ENCODE measurements at regions not wholly inside any gene's neighbourhood (a gene's known extent, or its start where the extent isn't known, plus 50 kb on each side); places are given as distances from the start of the nearest gene placed in this dataset.

GRCh38 chr1:36743286-36744005, 260.7 kb upstream of the CSF3R start:
- no peaks in the 10 kb centered on the region for H3K9me3 Mint-ChIP-seq
- H3K4me1 Mint-ChIP-seq (ENCODE audit: low read depth): no peaks in the 10 kb centered on the region
- H3K27ac Mint-ChIP-seq: no peak overlapping the region
- DNase-seq (no peak), ATAC-seq (replicated peaks in 1 of 2) (no peak)
- no peak overlapping the region for H3K4me3 Mint-ChIP-seq
- H3K36me3 Mint-ChIP-seq (ENCODE audit: insufficient read depth in 2 of 2): no peaks in the 10 kb centered on the region
- H3K27me3 Mint-ChIP-seq (ENCODE audit: low read depth): peaks cover 6% of the 10 kb centered on the region

GRCh38 chr1:36741066-36741465, 258.4 kb upstream of the CSF3R start:
- Mint-ChIP-seq H3K4me1 (ENCODE audit: low read depth) (no peaks in the 10 kb centered on the region), H3K4me3 (no peak overlapping the region), H3K9me3 (no peaks in the 10 kb centered on the region), H3K27ac (no peak overlapping the region), H3K27me3 (ENCODE audit: low read depth) (peaks cover 27% of the 10 kb centered on the region), H3K36me3 (ENCODE audit: insufficient read depth in 2 of 2) (no peaks in the 10 kb centered on the region)
- ATAC-seq (replicated peaks in 1 of 2) (no peak), DNase-seq (no peak)

- Mint-ChIP-seq H3K4me3 (no peak overlapping the region), H3K4me1 (ENCODE audit: low read depth) (no peaks in the 10 kb centered on the region), H3K27me3 (ENCODE audit: low read depth) (peaks cover 33% of the 10 kb centered on the region), H3K36me3 (ENCODE audit: insufficient read depth in 2 of 2) (no peaks in the 10 kb centered on the region), H3K9me3 (no peaks in the 10 kb centered on the region), H3K27ac (no peak overlapping the region)
- ATAC-seq (replicated peaks in 1 of 2) (no peak), DNase-seq (no peak)
Measured at GRCh38 chr1:36740446-36740845, 257.7 kb upstream of the CSF3R start.

DNA sequence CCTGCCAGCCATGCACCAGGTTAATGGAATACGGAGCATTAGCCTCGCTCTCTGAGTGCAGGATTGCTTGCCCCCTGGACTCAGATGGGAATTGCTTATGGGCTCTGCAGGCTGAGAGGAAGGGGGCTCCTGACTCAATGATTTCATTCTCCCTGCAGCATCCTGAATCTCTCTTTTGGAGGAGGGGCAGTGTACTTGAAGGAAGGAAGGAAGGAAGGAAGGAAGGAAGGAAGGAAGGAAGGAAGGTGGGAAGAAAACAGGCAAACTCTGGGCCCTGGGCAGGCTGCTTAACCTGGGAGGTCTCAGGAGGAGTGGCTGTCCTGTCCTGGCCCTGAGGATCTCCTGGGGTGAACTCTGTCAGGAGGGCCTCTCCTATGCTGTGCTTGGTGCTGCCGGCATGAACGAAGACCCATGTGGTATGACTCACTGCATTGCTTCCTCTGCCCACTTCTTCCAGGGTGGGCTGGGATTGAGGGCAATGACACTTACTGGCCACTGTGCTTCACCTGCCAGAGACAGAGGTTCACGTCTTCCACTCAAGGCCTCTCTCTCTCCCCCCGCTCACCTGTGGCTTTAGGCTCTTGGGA, 257.1 kb upstream of the CSF3R start:
- Mint-ChIP-seq H3K27ac (no peak overlapping the region), H3K36me3 (ENCODE audit: insufficient read depth in 2 of 2) (no peaks in the 10 kb centered on the region), H3K4me3 (no peak overlapping the region), H3K4me1 (ENCODE audit: low read depth) (no peaks in the 10 kb centered on the region), H3K27me3 (ENCODE audit: low read depth) (peaks cover 39% of the 10 kb centered on the region), H3K9me3 (no peaks in the 10 kb centered on the region)
- DNase-seq: no peak
- no peak for ATAC-seq (replicated peaks in 1 of 2)

DNA sequence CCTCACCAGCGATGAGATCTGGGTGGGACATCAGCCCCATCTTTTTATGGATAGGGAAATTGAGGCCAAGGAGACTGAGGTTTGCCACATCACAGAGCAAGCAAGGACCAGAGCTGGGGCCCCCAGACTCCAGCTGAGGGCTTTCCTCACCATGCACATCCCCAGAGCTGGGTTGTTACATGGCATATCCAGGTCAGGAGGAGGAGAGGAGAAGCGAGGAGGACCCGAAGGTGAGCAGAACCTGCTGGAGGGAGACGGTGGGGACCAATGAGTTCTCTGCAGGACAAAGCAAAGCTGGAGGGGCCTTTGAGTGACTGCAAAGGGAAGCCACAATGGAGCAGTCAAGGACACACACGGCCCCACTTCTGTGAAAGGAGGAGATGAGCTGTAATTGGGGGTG, 255.5 kb upstream of the CSF3R start:
- Mint-ChIP-seq H3K36me3 (ENCODE audit: insufficient read depth in 2 of 2) (no peaks in the 10 kb centered on the region), H3K27ac (no peak overlapping the region), H3K9me3 (no peaks in the 10 kb centered on the region), H3K4me1 (ENCODE audit: low read depth) (no peaks in the 10 kb centered on the region), H3K27me3 (ENCODE audit: low read depth) (peaks cover 47% of the 10 kb centered on the region), H3K4me3 (no peak overlapping the region)
- ATAC-seq (replicated peaks in 1 of 2) (no peak), DNase-seq (no peak)

DNA sequence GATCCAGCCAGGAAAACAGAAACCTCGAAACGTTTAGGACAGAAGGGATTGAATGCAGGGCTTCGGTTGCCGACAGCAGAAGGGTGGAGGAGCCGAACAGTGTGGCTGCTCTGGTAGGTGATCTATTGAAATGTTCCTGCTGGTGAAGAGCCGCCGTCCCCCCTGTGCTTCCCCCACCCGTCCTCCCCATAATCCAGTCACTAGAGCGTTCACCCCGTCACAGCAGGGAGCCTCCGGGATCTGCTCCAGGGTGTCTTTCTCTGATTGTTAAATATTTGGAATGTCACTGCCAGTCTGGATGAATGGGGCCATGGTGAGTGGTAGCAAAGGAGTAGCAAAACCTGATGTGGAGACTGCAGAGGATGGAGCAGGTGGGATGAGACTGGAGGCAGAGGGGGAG, 255.1 kb upstream of the CSF3R start:
- Mint-ChIP-seq H3K36me3 (ENCODE audit: insufficient read depth in 2 of 2) (no peaks in the 10 kb centered on the region), H3K27me3 (ENCODE audit: low read depth) (peaks cover 51% of the 10 kb centered on the region), H3K27ac (no peak overlapping the region), H3K9me3 (no peaks in the 10 kb centered on the region), H3K4me3 (no peak overlapping the region), H3K4me1 (ENCODE audit: low read depth) (no peaks in the 10 kb centered on the region)
- no peak for ATAC-seq (replicated peaks in 1 of 2)
- DNase-seq: no peak

GRCh38 chr1:36737038-36737555, 254.4 kb upstream of the CSF3R start:
- H3K4me3 Mint-ChIP-seq: no peak overlapping the region
- H3K36me3 Mint-ChIP-seq (ENCODE audit: insufficient read depth in 2 of 2): no peaks in the 10 kb centered on the region
- DNase-seq (no peak), ATAC-seq (replicated peaks in 1 of 2) (no peak)
- H3K27ac Mint-ChIP-seq: no peak overlapping the region
- no peaks in the 10 kb centered on the region for H3K4me1 Mint-ChIP-seq (ENCODE audit: low read depth)
- H3K27me3 Mint-ChIP-seq (ENCODE audit: low read depth): peaks cover 55% of the 10 kb centered on the region
- no peaks in the 10 kb centered on the region for H3K9me3 Mint-ChIP-seq

DNA sequence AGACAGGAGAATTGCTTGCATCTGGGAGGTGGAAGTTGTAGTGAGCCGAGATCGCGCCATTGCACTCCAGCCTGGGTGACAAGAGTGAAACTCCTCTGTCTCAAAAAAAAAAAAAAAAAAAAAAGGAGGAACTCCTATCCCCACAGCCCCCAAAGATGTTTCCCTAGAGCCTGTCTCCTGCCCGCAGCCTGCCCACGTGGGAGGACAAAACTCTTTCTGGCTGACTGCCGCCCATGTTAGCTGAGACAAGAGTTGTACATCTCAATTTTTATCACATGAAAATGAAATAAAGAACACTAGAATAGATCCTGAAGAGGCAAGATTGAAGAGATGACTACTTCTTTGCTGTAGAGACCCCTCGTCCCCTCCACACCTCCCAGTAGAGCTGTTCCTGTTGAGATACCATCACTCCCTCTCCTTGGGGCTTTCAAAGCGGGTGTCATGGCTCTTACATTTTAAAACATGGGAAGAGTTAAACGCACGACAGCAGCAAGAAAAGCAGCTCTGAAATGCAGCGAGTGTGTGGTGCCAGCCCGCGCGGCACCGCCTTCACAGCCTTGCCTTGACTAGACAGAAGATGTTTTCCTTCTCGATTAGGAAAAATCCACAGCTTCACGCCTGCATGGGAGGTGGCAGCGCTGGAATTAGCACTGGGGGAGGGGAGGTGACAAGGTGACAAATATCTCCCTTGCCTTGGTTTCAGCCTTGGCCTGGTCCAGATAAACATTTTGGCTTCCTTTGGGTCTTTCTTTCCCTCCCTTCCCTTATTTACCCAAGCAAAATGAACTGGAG, 253.4 kb upstream of the CSF3R start:
- Mint-ChIP-seq H3K4me3 (no peak overlapping the region), H3K36me3 (ENCODE audit: insufficient read depth in 2 of 2) (no peaks in the 10 kb centered on the region), H3K4me1 (ENCODE audit: low read depth) (no peaks in the 10 kb centered on the region), H3K9me3 (no peaks in the 10 kb centered on the region), H3K27ac (no peak overlapping the region), H3K27me3 (ENCODE audit: low read depth) (peaks cover 62% of the 10 kb centered on the region)
- DNase-seq (no peak), ATAC-seq (replicated peaks in 1 of 2) (no peak)

- DNase-seq (no peak), ATAC-seq (replicated peaks in 1 of 2) (no peak)
- peaks cover 62% of the 10 kb centered on the region for H3K27me3 Mint-ChIP-seq (ENCODE audit: low read depth)
- H3K27ac Mint-ChIP-seq: no peak overlapping the region
- no peaks in the 10 kb centered on the region for H3K36me3 Mint-ChIP-seq (ENCODE audit: insufficient read depth in 2 of 2)
- H3K9me3 Mint-ChIP-seq: no peaks in the 10 kb centered on the region
- no peak overlapping the region for H3K4me3 Mint-ChIP-seq
- no peaks in the 10 kb centered on the region for H3K4me1 Mint-ChIP-seq (ENCODE audit: low read depth)
Measured at GRCh38 chr1:36735436-36735835, 252.7 kb upstream of the CSF3R start.

DNA sequence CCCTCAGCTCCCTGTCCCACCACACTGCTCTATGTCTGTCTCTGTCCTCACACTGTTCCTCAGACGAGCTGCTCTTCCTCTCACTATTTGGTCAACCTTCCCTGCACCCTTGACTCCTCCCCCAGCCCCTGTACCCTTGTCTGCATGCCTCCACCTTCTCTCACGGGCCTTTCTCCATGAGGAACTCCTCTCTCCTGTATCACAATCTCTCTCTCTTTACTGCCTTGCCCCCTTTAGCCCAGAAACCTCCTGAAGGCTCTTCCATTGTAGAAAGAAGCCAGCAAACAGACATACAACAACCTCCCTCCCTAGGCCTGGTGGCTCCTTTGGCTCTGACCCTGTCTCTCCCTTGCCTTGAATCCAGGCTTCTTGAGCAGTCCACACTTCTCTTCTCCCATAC, 251.6 kb upstream of the CSF3R start:
- Mint-ChIP-seq H3K36me3 (ENCODE audit: insufficient read depth in 2 of 2) (no peaks in the 10 kb centered on the region), H3K4me1 (ENCODE audit: low read depth) (no peaks in the 10 kb centered on the region), H3K27ac (no peak overlapping the region), H3K9me3 (no peaks in the 10 kb centered on the region), H3K4me3 (no peak overlapping the region), H3K27me3 (ENCODE audit: low read depth) (peaks cover 72% of the 10 kb centered on the region)
- DNase-seq (no peak), ATAC-seq (replicated peaks in 1 of 2) (no peak)

GRCh38 chr1:36733748-36734147, 251.0 kb upstream of the CSF3R start:
- H3K4me1 Mint-ChIP-seq (ENCODE audit: low read depth): no peaks in the 10 kb centered on the region
- no peak overlapping the region for H3K27ac Mint-ChIP-seq
- no peak overlapping the region for H3K4me3 Mint-ChIP-seq
- no peak for DNase-seq
- H3K9me3 Mint-ChIP-seq: no peaks in the 10 kb centered on the region
- ATAC-seq (replicated peaks in 1 of 2): no peak
- no peaks in the 10 kb centered on the region for H3K36me3 Mint-ChIP-seq (ENCODE audit: insufficient read depth in 2 of 2)
- H3K27me3 Mint-ChIP-seq (ENCODE audit: low read depth): peaks cover 78% of the 10 kb centered on the region

- no peak for DNase-seq
- H3K9me3 Mint-ChIP-seq: no peaks in the 10 kb centered on the region
- no peaks in the 10 kb centered on the region for H3K36me3 Mint-ChIP-seq (ENCODE audit: insufficient read depth in 2 of 2)
- H3K27me3 Mint-ChIP-seq (ENCODE audit: low read depth): peaks cover 65% of the 10 kb centered on the region
- H3K4me3 Mint-ChIP-seq: no peak overlapping the region
- H3K27ac Mint-ChIP-seq: no peak overlapping the region
- no peaks in the 10 kb centered on the region for H3K4me1 Mint-ChIP-seq (ENCODE audit: low read depth)
- ATAC-seq (replicated peaks in 1 of 2): no peak
Measured at GRCh38 chr1:36732015-36732356, 249.3 kb upstream of the CSF3R start.

DNA sequence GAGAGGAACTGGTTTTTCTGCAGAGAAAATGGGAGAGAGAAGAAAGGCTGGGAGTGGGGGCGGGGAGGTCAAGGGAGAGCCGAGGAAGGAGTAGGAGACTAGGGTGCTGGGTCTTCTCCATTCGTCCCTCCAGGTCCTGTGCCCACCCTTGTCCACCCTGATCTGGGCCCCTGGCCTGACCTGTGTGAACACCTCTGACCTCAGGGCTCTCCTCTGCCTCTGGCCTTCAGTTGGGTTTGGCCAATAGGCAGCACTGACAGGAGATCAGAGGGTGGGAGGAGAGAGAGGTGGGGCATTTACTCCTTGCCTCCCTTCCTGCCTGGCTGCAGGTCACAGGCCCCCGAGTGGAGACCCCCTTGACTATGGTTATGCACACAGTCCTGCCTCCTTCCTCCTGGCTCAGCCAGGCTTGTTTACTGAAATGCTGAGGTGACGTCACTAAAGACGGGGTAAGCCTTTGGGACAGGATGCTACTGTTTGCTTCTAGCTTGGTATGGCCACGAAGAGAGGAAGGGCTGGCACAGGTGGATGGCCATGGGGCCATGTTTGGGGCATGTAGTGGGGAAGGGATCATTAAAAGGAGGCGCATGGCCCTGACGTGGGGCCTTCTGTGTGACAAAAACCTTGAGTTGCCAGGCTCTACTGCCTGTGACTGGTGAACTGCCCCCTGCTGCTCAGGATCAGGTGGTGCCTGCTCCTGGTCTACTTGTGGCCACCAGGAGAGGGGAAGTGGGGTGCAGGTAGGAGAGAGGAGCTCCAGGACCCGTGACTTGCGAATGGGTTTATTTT, 248.7 kb upstream of the CSF3R start:
- Mint-ChIP-seq H3K4me3 (no peak overlapping the region), H3K27ac (no peak overlapping the region), H3K9me3 (no peaks in the 10 kb centered on the region), H3K4me1 (ENCODE audit: low read depth) (no peaks in the 10 kb centered on the region), H3K36me3 (ENCODE audit: insufficient read depth in 2 of 2) (no peaks in the 10 kb centered on the region), H3K27me3 (ENCODE audit: low read depth) (peaks cover 60% of the 10 kb centered on the region)
- DNase-seq (no peak), ATAC-seq (replicated peaks in 1 of 2) (no peak)
